Glutamatergic neuron (in vitro differentiated cells): ENCODE measurements at regions not wholly inside any gene's neighbourhood (a gene's known extent, or its start where the extent isn't known, plus 50 kb on each side); places are given as distances from the start of the nearest gene placed in this dataset.

Experiments
- DNase-seq: peaks from one replicate; pipeline ENCODE4 v3.0.0; 2022
- H3K27ac Mint-ChIP-seq: one replicate; pipeline ENCODE4 v1.8.0; 2020; ENCODE audit warnings: mild to moderate bottlenecking, mixed read lengths, inconsistent platforms; ENCODE audit not compliant: unreplicated experiment
- H3K27me3 Mint-ChIP-seq: one replicate; pipeline ENCODE4 v1.8.0; 2020; ENCODE audit warnings: mild to moderate bottlenecking, moderate library complexity, mixed read lengths, inconsistent platforms; ENCODE audit not compliant: unreplicated experiment
- H3K36me3 Mint-ChIP-seq: one replicate; pipeline ENCODE4 v1.8.0; 2020; ENCODE audit warnings: mild to moderate bottlenecking, mixed read lengths, inconsistent platforms; ENCODE audit not compliant: unreplicated experiment
- H3K4me1 Mint-ChIP-seq: one replicate; pipeline ENCODE4 v1.8.0; 2020; ENCODE audit warnings: mild to moderate bottlenecking, low read depth, mixed read lengths, inconsistent platforms; ENCODE audit not compliant: unreplicated experiment
- H3K4me3 Mint-ChIP-seq: one replicate; pipeline ENCODE4 v1.8.0; 2020; ENCODE audit warnings: mild to moderate bottlenecking, mixed read lengths, inconsistent platforms; ENCODE audit not compliant: unreplicated experiment
- H3K9me3 Mint-ChIP-seq: one replicate; pipeline ENCODE4 v1.8.0; 2020; ENCODE audit warnings: mild to moderate bottlenecking, moderate library complexity, mixed read lengths, inconsistent platforms; ENCODE audit not compliant: unreplicated experiment
- TF ChIP-seq, protein P1 (sequence below): fragments of 200-600 bp; sonication (generic); IDR thresholded peaks from one replicate; pipeline ENCODE4 v1.5.0; 2021; ENCODE audit not compliant: partially characterized antibody, unreplicated experiment

DNA sequence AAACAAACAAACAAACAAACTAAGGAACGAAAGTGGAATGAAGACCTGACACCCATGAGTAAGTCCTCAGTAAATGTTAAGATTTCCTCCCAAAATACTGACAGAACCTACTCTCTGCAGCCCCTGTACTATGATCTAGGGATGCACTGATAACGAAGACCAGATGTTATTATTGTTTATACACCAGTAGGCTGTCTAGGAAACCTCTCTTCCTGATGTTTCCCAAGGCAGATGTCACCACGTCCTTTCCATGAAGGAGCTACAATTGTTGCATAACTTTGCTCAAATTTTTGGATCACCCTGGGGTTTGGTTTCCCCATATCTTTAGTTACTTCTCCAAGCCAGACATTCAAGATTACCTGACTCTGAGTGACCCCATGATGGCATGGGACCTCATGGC lies 340.7 kb downstream of the MIAT start:
- DNase-seq = no peak
- Mint-ChIP-seq H3K36me3 (no peaks in the 10 kb centered on the region), H3K27ac (no peak overlapping the region), H3K27me3 (peaks cover 4% of the 10 kb centered on the region), H3K4me3 (no peak overlapping the region), H3K4me1 (no peaks in the 10 kb centered on the region), H3K9me3 (no peaks in the 10 kb centered on the region)
- TF ChIP-seq, protein P1, sequence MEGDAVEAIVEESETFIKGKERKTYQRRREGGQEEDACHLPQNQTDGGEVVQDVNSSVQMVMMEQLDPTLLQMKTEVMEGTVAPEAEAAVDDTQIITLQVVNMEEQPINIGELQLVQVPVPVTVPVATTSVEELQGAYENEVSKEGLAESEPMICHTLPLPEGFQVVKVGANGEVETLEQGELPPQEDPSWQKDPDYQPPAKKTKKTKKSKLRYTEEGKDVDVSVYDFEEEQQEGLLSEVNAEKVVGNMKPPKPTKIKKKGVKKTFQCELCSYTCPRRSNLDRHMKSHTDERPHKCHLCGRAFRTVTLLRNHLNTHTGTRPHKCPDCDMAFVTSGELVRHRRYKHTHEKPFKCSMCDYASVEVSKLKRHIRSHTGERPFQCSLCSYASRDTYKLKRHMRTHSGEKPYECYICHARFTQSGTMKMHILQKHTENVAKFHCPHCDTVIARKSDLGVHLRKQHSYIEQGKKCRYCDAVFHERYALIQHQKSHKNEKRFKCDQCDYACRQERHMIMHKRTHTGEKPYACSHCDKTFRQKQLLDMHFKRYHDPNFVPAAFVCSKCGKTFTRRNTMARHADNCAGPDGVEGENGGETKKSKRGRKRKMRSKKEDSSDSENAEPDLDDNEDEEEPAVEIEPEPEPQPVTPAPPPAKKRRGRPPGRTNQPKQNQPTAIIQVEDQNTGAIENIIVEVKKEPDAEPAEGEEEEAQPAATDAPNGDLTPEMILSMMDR = no peak

DNA sequence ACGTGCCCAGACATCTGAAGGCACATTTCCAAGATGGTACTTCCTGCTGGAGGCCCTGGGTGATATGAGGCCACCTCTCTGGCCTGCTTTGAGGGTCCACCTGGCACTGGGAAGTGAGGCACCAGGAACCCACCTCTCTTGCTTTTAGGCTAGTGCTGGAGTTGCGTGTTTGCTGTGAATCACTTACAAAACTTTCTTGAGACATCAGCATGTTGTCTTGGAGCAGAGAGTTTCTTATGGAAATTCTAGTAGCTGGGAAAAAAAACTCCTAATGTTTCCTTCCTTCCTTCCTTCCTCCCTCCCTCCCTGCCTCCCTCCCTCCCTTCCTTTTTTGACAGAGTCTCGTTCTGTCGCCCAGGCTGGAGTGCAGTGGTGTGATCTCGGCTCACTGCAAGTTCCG lies 341.3 kb downstream of the MIAT start:
- Mint-ChIP-seq H3K4me3 (no peak overlapping the region), H3K4me1 (no peaks in the 10 kb centered on the region), H3K27ac (no peak overlapping the region), H3K27me3 (peaks cover 4% of the 10 kb centered on the region), H3K36me3 (no peaks in the 10 kb centered on the region), H3K9me3 (no peaks in the 10 kb centered on the region)
- TF ChIP-seq, protein P1 = no peak
- no peak for DNase-seq

DNA sequence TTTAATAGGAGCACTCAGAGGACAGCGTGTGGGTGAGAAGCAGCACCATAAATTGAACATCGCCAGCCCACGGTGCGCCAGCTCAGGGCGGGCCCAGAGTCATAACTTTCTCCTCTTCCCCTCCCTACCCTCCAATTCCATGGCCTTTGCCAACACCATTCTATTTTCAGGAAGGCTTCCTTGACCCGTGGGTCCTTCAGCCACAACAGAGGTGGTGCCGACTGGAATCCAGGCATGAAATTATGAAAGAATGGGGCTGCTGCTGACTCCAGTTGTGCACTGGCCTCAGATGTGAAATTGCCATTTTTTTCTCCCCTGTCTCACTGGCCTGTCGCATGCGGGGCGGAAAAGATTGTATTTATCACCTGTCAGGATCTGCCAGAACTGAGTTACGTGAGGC lies 345.9 kb downstream of the MIAT start:
- peaks cover 3% of the 10 kb centered on the region for H3K27me3 Mint-ChIP-seq
- H3K27ac Mint-ChIP-seq = no peak overlapping the region
- no peaks in the 10 kb centered on the region for H3K36me3 Mint-ChIP-seq
- no peak overlapping the region for H3K4me3 Mint-ChIP-seq
- no peaks in the 10 kb centered on the region for H3K9me3 Mint-ChIP-seq
- TF ChIP-seq, protein P1 = no peak
- H3K4me1 Mint-ChIP-seq = no peaks in the 10 kb centered on the region
- no peak for DNase-seq

DNA sequence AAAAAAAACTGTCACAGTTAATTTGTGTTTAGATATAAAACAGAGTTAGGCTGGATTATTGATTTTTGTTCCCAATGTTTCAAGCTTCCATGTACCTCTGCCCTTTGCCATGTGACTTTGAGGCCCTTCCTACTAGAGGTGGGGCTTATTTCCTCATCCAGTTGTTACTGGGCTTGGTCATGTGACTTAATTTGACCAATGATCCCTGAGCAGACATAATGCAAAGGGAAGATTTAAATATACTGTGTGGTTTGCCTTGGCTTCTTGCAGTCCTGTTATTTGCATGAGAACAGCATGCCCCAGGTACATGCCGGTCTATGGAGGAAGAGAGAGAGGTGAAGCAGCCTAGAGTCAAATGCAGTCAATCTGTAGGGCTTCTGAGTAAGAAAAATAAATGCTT lies 347.0 kb downstream of the MIAT start:
- no peaks in the 10 kb centered on the region for H3K36me3 Mint-ChIP-seq
- H3K27me3 Mint-ChIP-seq = peaks cover 2% of the 10 kb centered on the region
- no peak for DNase-seq
- H3K9me3 Mint-ChIP-seq = no peaks in the 10 kb centered on the region
- TF ChIP-seq, protein P1 = no peak
- no peak overlapping the region for H3K4me3 Mint-ChIP-seq
- no peaks in the 10 kb centered on the region for H3K4me1 Mint-ChIP-seq
- H3K27ac Mint-ChIP-seq = no peak overlapping the region

DNA sequence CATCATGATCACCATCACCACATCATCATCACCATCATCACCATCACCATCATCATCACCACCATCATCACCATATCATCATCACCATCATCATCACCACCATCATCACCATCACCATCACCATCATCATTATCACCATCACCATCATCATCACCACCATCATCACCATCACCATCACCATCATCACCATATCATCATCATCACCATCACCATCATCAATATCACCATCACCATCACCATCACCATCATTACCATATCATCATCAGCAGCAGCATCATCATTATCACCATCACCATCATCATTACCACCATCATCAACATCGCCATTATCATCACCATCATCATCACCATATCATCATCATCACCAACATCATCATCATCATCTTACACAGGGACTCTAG lies 351.1 kb downstream of the MIAT start:
- no peaks in the 10 kb centered on the region for H3K4me1 Mint-ChIP-seq

More for the DNA sequence above, 351.1 kb downstream of the MIAT start:
- no peaks in the 10 kb centered on the region for H3K36me3 Mint-ChIP-seq
- TF ChIP-seq, protein P1 = no peak
- peaks cover 6% of the 10 kb centered on the region for H3K27me3 Mint-ChIP-seq
- no peak overlapping the region for H3K27ac Mint-ChIP-seq
- no peak for DNase-seq
- H3K4me3 Mint-ChIP-seq = no peak overlapping the region
- H3K9me3 Mint-ChIP-seq = no peaks in the 10 kb centered on the region
